ENCODE measurements at regions not wholly inside any gene's neighbourhood (a gene's known extent, or its start where the extent isn't known, plus 50 kb on each side); places are given as distances from the start of the nearest gene placed in this dataset.
A peak's percentile ranks its signal among the peaks of the same experiment; 100 is the strongest.

- Histone ChIP-seq H3K27me3 (no peaks in the 10 kb centered on the region), H3K9me3 (no peaks in the 10 kb centered on the region), H3K4me3 (no peak overlapping the region), H3K36me3 (no peaks in the 10 kb centered on the region), H3K27ac (no peak overlapping the region), H3K4me1 (no peaks in the 10 kb centered on the region)
- TF ChIP-seq EP300 (IDR thresholded peaks at IDR 0.05) (no peak), CTCF (IDR thresholded peaks at IDR 0.05) (no peak), POLR2AphosphoS5 (IDR thresholded peaks at IDR 0.05) (no peak), POLR2A (IDR thresholded peaks at IDR 0.05) (no peak)
- DNase-seq, result peak in 1 of 2 donors; percentile 25
- intact Hi-C loops (cut with DNase I; ENCODE audit: low total_unique reads), result no loop called here
- 64 to 81% (median 67%) methylated on average over 2 of the region's 2 CpGs for WGBS, 5 donors
These were observed 224.8 kb downstream of the FGFR2 start for GRCh38 chr10:121373411-121373810.

GRCh38 chr10:121374121-121374520 is 224.1 kb downstream of the FGFR2 start:
- DNase-seq, result no peak

GRCh38 chr10:121375172-121375571 is 223.1 kb downstream of the FGFR2 start:
- Histone ChIP-seq H3K27ac (no peak overlapping the region), H3K4me1 (no peaks in the 10 kb centered on the region), H3K4me3 (no peak overlapping the region), H3K36me3 (no peaks in the 10 kb centered on the region), H3K27me3 (no peaks in the 10 kb centered on the region), H3K9me3 (no peaks in the 10 kb centered on the region)
- intact Hi-C loops (cut with DNase I; ENCODE audit: low total_unique reads), result no loop called here
- 73 to 86% (median 80%) methylated on average over 6 of the region's 6 CpGs for WGBS, 5 donors
- DNase-seq, result peak in 1 of 2 donors; percentile 37
- TF ChIP-seq POLR2AphosphoS5 (IDR thresholded peaks at IDR 0.05) (no peak), CTCF (IDR thresholded peaks at IDR 0.05) (no peak), POLR2A (IDR thresholded peaks at IDR 0.05) (no peak), EP300 (IDR thresholded peaks at IDR 0.05) (no peak)

More at GRCh38 chr10:121374121-121374520, 224.1 kb downstream of the FGFR2 start:
- TF ChIP-seq EP300 (IDR thresholded peaks at IDR 0.05), result no peak
- TF ChIP-seq POLR2AphosphoS5 (IDR thresholded peaks at IDR 0.05), result no peak
- no peak for TF ChIP-seq CTCF (IDR thresholded peaks at IDR 0.05)
- TF ChIP-seq POLR2A (IDR thresholded peaks at IDR 0.05), result no peak
- H3K9me3 ChIP-seq, result no peaks in the 10 kb centered on the region
- no peaks in the 10 kb centered on the region for H3K27me3 ChIP-seq
- WGBS, 5 donors, result 80 to 90% (median 88%) methylated on average over 12 of the region's 12 CpGs
- H3K27ac ChIP-seq, result no peak overlapping the region
- no peak overlapping the region for H3K4me3 ChIP-seq
- H3K4me1 ChIP-seq, result no peaks in the 10 kb centered on the region
- no peaks in the 10 kb centered on the region for H3K36me3 ChIP-seq
- intact Hi-C loops (cut with DNase I; ENCODE audit: low total_unique reads), result no loop called here

- H3K4me3 ChIP-seq, result no peak overlapping the region
- H3K27me3 ChIP-seq, result no peaks in the 10 kb centered on the region
- TF ChIP-seq POLR2AphosphoS5 (IDR thresholded peaks at IDR 0.05) (no peak), POLR2A (IDR thresholded peaks at IDR 0.05) (no peak), CTCF (IDR thresholded peaks at IDR 0.05) (no peak), EP300 (IDR thresholded peaks at IDR 0.05) (no peak)
- WGBS, 5 donors, result 78 to 84% (median 80%) methylated on average over 6 of the region's 6 CpGs
- peaks cover 0 to 8% (median 0%) of the 10 kb centered on the region in 4 donors for H3K9me3 ChIP-seq
- intact Hi-C loops (cut with DNase I; ENCODE audit: low total_unique reads), result no loop called here
- no peaks in the 10 kb centered on the region for H3K4me1 ChIP-seq
- no peak overlapping the region for H3K27ac ChIP-seq
- DNase-seq, result no peak
- H3K36me3 ChIP-seq, result no peaks in the 10 kb centered on the region
These were observed 219.9 kb downstream of the FGFR2 start for GRCh38 chr10:121378251-121378801.

Measured in stomach (tissue), 8 donors.